Parathyroid adenoma (tissue), 2 donors: ENCODE measurements at regions not wholly inside any gene's neighbourhood (a gene's known extent, or its start where the extent isn't known, plus 50 kb on each side); places are given as distances from the start of the nearest gene placed in this dataset.

Source experiments
- H2AFZ ChIP-seq: fragments of 300-600 bp; sonication (generic); one replicate; pipeline ENCODE4 v1.7.0; 2017; ENCODE audit warnings: antibody characterized with exemption, mild to moderate bottlenecking
- H3K27ac ChIP-seq: fragments of 300-600 bp; sonication (generic); one replicate; pipeline ENCODE4 v1.7.0; 2017
- H3K27me3 ChIP-seq: fragments of 300-600 bp; sonication (generic); one replicate; pipeline ENCODE4 v1.7.0; 2017; ENCODE audit warnings: low read length; ENCODE audit not compliant: control insufficient read depth, insufficient read depth
- H3K36me3 ChIP-seq: fragments of 300-600 bp; sonication (generic); one replicate; pipeline ENCODE4 v1.7.0; 2017; ENCODE audit warnings: low read length; ENCODE audit not compliant: control insufficient read depth, insufficient read depth
- H3K4me1 ChIP-seq: fragments of 300-600 bp; sonication (generic); one replicate; pipeline ENCODE4 v1.7.0; 2017; ENCODE audit warnings: control low read depth
- H3K4me2 ChIP-seq: fragments of 300-600 bp; sonication (generic); one replicate; pipeline ENCODE4 v1.7.0; 2017; ENCODE audit warnings: low read length
- H3K4me3 ChIP-seq: fragments of 300-600 bp; sonication (generic); one replicate; pipeline ENCODE4 v1.7.0; 2017; ENCODE audit warnings: low read depth, low read length
- H3K79me2 ChIP-seq: fragments of 300-600 bp; sonication (generic); one replicate; pipeline ENCODE4 v1.7.0; 2017; ENCODE audit warnings: control low read depth
- H3K9ac ChIP-seq: fragments of 300-600 bp; sonication (generic); one replicate; pipeline ENCODE4 v1.7.0; 2017; ENCODE audit warnings: mild to moderate bottlenecking
- H3K9me3 ChIP-seq: fragments of 300-600 bp; sonication (generic); one replicate; pipeline ENCODE4 v1.7.0; 2017; ENCODE audit warnings: low read length; ENCODE audit not compliant: control insufficient read depth
- TF ChIP-seq, protein P1 (sequence below): fragments of 300-600 bp; sonication (generic); IDR thresholded peaks from one replicate; pipeline ENCODE4 v1.7.0; 2017; ENCODE audit warnings: antibody characterized with exemption, mild to moderate bottlenecking
- donor health status: primary hyperparathyroidism.

DNA sequence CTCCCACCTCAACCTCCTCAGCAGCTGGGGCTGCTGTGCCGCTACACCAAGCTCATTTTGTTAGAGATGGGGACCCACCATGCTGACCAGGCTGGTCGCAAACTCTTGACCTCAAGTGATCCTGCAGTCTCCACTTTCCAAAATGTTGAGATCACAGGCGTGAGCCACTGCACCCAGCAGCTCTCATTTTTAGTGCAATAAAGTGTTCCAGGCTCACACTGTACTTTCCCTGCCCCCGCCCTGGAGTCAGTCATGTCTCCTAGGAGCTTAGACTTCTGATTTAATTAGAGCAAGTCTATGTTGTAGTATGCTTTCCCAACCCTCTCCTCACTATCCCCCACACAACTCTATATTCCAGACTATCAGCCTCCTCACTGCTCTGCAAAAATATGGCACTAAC is 238.0 kb upstream of the ACTBL2 start:
- no peaks in the 10 kb centered on the region for H3K4me1 ChIP-seq
- no peaks in the 10 kb centered on the region for H3K36me3 ChIP-seq
- no peaks in the 10 kb centered on the region for H3K27me3 ChIP-seq
- no peak overlapping the region for H3K4me2 ChIP-seq
- H2AFZ ChIP-seq = no peak overlapping the region
- H3K79me2 ChIP-seq = no peaks in the 10 kb centered on the region
- H3K4me3 ChIP-seq = no peak overlapping the region
- H3K9me3 ChIP-seq = no peaks in the 10 kb centered on the region
- H3K27ac ChIP-seq = no peak overlapping the region
- TF ChIP-seq, protein P1, sequence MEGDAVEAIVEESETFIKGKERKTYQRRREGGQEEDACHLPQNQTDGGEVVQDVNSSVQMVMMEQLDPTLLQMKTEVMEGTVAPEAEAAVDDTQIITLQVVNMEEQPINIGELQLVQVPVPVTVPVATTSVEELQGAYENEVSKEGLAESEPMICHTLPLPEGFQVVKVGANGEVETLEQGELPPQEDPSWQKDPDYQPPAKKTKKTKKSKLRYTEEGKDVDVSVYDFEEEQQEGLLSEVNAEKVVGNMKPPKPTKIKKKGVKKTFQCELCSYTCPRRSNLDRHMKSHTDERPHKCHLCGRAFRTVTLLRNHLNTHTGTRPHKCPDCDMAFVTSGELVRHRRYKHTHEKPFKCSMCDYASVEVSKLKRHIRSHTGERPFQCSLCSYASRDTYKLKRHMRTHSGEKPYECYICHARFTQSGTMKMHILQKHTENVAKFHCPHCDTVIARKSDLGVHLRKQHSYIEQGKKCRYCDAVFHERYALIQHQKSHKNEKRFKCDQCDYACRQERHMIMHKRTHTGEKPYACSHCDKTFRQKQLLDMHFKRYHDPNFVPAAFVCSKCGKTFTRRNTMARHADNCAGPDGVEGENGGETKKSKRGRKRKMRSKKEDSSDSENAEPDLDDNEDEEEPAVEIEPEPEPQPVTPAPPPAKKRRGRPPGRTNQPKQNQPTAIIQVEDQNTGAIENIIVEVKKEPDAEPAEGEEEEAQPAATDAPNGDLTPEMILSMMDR = no peak
- H3K9ac ChIP-seq = no peak overlapping the region

DNA sequence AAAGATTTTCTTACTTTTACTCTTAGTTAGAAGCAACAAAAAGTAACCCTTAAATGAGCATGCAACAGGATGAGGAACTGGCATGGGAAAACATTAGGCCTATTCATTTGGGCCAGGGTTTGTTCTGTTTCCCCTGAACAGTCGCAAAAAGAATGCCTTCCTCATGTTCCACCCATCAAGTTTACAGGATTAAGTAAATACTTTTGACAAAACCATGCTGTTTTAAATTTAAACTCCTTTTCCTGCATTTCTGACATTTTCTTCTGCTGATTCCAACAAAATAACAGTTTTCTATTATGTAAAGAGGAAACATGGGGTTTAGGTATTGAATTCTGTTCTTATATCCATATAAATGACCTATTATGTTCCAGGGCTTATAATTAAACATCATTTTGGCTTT is 236.6 kb upstream of the ACTBL2 start:
- Histone ChIP-seq H3K27ac (no peak overlapping the region), H3K9me3 (no peaks in the 10 kb centered on the region), H3K9ac (no peak overlapping the region), H2AFZ (no peak overlapping the region), H3K36me3 (no peaks in the 10 kb centered on the region), H3K27me3 (no peaks in the 10 kb centered on the region), H3K4me3 (no peak overlapping the region), H3K4me2 (no peak overlapping the region), H3K79me2 (no peaks in the 10 kb centered on the region), H3K4me1 (no peaks in the 10 kb centered on the region)
- TF ChIP-seq, protein P1 = no peak

DNA sequence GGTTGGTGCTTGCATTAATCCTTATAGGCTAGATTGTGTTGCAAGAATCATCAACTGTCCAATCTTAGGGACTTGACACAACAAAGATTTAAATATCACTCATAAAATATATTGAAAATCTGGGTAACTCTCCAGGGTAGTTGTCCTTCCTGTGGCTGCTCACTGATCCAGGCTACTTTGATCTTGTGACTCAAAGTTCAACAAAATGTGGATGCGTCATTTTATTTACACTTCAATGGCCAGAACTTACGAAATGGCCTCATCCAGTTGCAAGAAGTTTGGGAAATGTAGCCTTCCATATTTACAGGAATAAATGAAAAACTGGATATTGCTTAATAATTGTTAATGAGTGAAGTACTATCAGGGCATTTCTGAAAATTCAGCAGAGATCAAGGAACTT is 235.5 kb upstream of the ACTBL2 start:
- no peak overlapping the region for H2AFZ ChIP-seq
- H3K27ac ChIP-seq = no peak overlapping the region
- no peak overlapping the region for H3K4me3 ChIP-seq
- no peaks in the 10 kb centered on the region for H3K27me3 ChIP-seq
- no peaks in the 10 kb centered on the region for H3K4me1 ChIP-seq
- H3K9me3 ChIP-seq = no peaks in the 10 kb centered on the region
- H3K36me3 ChIP-seq = no peaks in the 10 kb centered on the region
- TF ChIP-seq, protein P1 = no peak
- H3K79me2 ChIP-seq = no peaks in the 10 kb centered on the region
- H3K4me2 ChIP-seq = no peak overlapping the region
- H3K9ac ChIP-seq = no peak overlapping the region

DNA sequence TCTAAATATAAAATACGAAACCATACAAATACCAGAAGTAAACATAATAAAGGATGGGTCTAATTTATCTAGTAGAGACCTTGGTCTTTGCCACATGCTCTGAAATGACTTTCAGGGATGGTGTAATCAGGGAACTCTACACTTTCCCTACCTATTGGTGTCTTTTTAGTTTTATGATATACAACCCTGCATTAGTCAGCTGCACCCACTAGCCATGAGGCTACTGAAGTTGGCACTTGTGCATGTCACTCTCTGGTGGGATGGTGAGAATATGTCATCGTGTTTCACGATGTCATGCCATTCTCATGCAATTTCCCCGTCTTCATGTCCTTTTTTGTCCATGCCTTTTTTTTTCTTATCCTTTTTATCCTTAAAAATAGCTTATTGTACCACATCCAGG is 234.9 kb upstream of the ACTBL2 start:
- H3K4me2 ChIP-seq = no peak overlapping the region
- TF ChIP-seq, protein P1 = no peak
- H3K4me3 ChIP-seq = no peak overlapping the region
- H3K79me2 ChIP-seq = no peaks in the 10 kb centered on the region
- H3K4me1 ChIP-seq = no peaks in the 10 kb centered on the region
- no peaks in the 10 kb centered on the region for H3K27me3 ChIP-seq
- no peaks in the 10 kb centered on the region for H3K9me3 ChIP-seq
- H3K36me3 ChIP-seq = no peaks in the 10 kb centered on the region
- no peak overlapping the region for H3K27ac ChIP-seq
- no peak overlapping the region for H2AFZ ChIP-seq
- H3K9ac ChIP-seq = no peak overlapping the region

DNA sequence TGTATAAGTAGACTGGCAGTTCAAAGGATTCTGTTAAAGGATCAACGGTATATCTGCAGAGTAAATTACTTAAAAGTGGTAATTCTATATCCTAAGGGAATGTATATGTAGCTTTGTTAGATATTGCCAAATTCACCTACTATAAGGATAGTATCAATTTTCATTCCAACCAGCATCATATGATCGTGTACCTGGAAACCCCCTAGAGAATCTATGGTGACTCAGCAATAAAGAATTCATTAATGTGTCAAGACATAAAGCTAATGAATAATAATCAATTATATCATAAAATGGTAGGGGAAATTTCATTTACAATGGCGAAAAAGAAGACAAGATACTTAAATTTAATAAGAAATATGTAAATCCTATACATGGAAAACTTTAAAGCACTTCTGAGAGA is 234.1 kb upstream of the ACTBL2 start:
- Histone ChIP-seq H3K79me2 (no peaks in the 10 kb centered on the region), H3K9me3 (no peaks in the 10 kb centered on the region), H2AFZ (no peak overlapping the region), H3K4me2 (no peak overlapping the region), H3K36me3 (no peaks in the 10 kb centered on the region), H3K4me3 (no peak overlapping the region), H3K4me1 (no peaks in the 10 kb centered on the region), H3K27ac (no peak overlapping the region), H3K27me3 (no peaks in the 10 kb centered on the region), H3K9ac (no peak overlapping the region)
- TF ChIP-seq, protein P1 = no peak
